Renal cortex interstitium (tissue), 11 donors: ENCODE measurements at regions not wholly inside any gene's neighbourhood (a gene's known extent, or its start where the extent isn't known, plus 50 kb on each side); places are given as distances from the start of the nearest gene placed in this dataset.
A peak's percentile ranks its signal among the peaks of the same experiment; 100 is the strongest.

Experiments
- DNase-seq, 11 donors: peaks; one replicate each; pipeline ENCODE4 v3.0.0-alpha.2; 2013; ENCODE audit warnings: low read depth in 9 of 11, low spot score in 4 of 11; ENCODE audit errors: extremely low read depth in 1 of 11

- no peak for DNase-seq
Measured at GRCh38 chr5:58403822-58404433, 56.0 kb downstream of the PLK2 start.

DNA sequence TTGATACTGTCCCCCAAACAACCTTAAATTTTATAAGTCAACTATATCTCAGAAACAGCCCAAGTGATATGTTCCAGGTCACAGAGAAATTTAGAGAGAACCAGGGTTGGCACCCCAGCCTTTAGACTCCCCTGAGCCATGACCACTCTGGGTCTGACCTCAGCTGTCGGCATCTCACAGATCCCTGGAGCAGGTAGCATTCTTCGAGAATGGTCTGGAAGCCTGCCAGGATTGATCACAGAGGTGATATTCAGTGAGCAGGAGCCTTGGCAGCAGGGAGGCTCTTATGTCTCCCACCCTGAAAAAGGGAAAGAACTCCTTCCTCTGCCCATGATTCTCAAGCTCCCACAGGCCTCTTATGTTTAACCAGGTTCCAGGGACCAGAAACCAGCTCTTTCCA, 58.2 kb downstream of the PLK2 start:
- DNase-seq, result no peak

DNA sequence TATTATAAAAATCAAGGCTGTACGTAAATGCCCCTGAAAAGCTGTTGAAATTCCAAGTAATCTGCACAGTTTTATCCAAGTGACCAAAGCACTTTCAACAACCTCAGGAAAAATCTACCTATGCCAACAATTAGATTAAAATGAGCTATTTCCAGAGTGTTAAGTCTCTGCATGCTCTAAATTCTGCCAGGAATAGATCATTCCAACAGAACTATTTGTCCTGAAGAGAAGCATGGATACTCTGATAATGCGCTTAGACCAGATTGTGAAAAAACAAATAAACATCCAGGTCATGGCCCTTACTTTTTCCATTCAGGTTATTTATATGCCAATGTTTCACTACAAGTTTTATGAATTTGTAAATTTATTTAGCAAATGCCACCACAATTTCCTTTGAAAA, 59.1 kb downstream of the PLK2 start:
- no peak for DNase-seq

DNA sequence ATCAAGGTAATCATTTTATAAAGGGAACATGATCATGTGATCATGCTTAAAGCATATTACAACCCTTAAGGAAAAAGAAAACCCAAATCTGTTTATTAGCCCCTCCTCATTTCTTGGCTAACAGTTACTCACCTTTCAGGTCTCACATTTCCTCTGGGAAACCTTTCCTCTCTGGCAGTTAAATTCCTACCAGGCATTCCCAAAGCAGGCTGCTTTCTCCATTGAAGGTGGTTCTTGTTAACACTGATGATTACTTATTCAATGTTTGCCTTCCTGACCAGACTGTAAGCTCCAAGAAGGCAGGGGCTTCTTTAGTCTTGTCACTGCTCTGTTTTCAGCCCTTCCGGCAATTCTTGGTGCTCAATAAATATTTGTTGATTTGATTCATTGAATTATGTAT, 59.9 kb downstream of the PLK2 start:
- DNase-seq, result no peak

GRCh38 chr5:58394339-58394738, 65.5 kb downstream of the PLK2 start:
- no peak for DNase-seq

- DNase-seq, result no peak
Measured at GRCh38 chr5:58393716-58394115, 66.2 kb downstream of the PLK2 start.

GRCh38 chr5:58392496-58392895, 67.4 kb downstream of the PLK2 start:
- no peak for DNase-seq

DNA sequence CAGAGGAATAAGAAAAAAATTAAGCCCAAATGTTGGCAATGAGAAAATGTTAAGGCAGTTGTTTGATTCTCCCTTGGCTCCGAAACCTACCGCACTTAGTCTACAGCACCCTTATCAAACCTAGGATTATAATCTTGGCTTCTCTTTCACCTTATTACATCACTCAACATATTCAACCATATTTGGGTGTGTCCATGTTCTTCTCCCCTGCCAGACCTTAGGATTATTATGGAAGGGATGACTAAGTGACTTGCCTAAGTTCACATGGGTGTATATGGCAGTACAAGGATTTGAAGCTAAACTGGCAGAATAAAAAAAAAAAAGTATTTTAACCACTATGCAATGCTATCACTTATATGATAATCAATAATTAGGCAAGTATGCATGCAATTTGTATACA, 76.4 kb downstream of the PLK2 start:
- DNase-seq, result no peak

- no peak for DNase-seq
Measured at GRCh38 chr5:58382131-58382534, 77.8 kb downstream of the PLK2 start.

DNA sequence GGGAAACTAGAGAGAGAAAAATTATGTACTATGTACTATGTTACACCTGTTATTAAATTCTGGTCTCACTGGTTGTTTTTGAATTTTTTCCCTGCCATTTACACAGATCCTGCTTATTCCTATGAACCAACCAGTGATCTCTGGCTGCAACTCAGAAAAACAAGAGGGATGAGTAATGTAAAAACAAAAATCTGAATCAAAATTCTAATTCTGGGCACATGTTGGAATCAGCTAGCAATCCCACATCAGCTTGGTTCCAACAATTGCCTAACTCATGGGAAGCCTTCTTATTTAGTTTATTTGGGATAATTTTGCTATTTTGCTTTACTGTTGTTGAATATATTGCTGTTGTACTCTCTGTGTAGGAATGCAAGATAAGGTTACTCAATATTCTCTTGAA, 78.3 kb downstream of the PLK2 start:
- no peak for DNase-seq

DNA sequence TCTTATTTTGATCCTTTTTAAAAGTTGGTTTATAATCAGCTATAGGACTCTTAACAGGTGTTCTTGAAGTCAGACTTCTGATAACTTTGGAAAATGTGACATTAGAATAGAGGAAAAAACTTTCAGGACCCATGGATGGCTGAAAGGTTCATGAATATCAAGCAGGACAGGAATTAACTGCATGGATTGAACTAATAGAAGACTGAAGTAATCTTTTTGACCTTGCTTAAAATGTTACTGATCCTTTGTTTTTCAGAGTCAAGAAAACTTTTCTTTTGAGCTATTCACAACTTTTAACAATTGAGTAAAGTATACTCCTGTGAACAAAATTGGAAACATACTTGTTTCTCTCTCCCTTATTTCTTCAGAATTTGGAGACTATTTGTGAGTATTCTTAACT, 79.2 kb downstream of the PLK2 start:
- no peak for DNase-seq

GRCh38 chr5:58378613-58379390, 81.1 kb downstream of the PLK2 start:
- DNase-seq, result no peak

- DNase-seq, result no peak
Measured at GRCh38 chr5:58370606-58371005, 89.3 kb downstream of the PLK2 start.

GRCh38 chr5:58369513-58370190, 90.2 kb downstream of the PLK2 start:
- DNase-seq, result no peak

DNA sequence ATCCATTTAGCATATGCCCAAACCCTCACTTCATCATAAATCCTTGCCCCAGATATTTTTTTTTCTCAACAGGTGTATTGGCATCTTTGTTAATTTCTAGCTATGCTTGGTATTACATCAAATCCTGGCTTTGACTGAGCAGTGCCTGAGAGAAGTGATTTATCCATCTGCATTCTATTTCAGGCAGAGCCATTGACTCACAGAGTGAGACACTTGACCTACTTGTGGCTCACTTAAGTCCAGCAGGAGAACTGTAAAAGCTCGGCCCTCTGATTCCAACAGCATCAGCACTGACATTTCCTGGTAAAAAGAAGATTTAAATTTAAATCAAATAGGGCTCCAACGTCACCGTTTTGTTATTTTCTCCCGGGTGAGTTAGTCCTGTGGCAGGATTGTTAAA, 93.4 kb downstream of the PLK2 start:
- DNase-seq, result no peak

DNA sequence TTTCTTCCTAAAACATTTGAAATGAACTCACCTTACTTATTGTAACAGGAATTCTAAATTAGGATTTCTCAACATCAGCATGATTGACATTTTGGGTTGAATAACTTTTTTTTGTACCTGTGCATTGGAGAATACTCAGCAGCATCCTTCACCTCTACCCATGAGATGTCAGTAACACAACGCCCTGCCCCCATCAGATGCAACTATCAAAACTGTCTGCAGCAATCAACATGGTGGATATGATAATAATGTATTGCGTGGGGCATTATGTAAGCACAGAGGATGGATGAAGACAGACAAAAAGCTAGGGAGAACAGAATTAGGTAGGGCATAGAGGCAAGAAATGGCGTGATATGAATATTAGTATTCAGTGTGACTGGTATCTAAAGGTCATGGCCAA, 94.1 kb downstream of the PLK2 start:
- no peak for DNase-seq

DNA sequence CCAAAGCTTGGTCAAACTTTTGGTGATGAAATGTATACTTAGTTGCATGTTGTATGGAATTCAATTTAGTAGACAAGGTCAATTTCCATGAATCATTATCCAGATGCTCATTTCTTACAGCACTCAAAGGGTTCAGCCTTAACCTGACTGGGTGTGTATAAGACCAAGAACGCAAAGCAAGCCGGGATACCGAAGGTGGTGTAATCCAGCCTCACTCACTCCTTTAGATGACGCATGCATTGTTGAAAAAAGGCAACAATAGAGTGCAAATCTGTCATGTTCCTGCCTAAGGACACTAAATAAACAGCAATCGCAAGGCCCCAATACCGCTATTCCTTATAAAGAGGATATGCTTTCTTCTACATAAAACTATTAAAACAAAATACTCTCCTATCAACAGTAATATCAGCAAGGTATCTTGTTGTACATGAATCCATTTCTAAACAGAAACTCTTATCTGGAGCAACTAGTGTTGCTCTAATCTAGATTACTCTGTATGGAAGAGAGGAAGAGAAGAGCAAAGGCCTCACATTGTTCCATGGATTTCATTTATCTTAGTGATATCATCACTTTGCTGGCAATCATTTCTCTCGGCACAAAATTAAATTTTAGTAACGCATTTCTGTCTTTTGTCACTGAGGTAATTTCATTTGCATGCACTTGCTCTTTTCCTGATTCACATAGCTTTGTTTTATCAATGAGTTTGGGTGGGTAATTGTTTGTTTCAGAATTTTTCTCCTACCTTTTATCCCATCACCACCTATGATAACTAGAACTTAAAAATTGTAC, 96.2 kb downstream of the PLK2 start:
- DNase-seq, result no peak

DNA sequence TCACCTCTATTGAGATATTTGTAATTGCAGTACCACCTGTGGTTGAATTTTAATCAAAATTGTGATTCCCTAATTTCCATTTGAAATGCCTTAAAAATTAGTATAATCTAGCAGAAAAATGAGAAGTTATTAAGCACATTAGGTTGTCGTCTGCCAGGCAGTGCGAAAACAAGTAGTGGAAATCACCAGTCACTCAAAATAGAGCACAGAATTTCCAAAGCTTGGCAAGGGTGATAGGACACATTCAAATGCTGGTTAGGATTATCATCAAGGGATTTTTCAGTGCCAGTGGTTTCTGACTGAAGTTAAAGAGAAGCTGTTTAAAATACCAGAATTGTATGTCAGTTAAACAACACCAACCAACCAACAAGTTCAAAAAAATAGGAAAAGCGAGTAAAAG, 97.8 kb downstream of the PLK2 start:
- no peak for DNase-seq

GRCh38 chr5:58360794-58361193, 99.1 kb downstream of the PLK2 start:
- DNase-seq, result no peak

GRCh38 chr5:58359981-58360380, 99.9 kb downstream of the PLK2 start:
- DNase-seq, result peak in 1 of 11 donors; percentile 7
